Upper lobe of left lung (tissue), 6 donors: ENCODE measurements at regions not wholly inside any gene's neighbourhood (a gene's known extent, or its start where the extent isn't known, plus 50 kb on each side); places are given as distances from the start of the nearest gene placed in this dataset.

ENCODE experiments used
- ATAC-seq, 2 donors: fragments of 200-7000 bp; cut with Tn5 transposase; one replicate each; pipeline ENCODE4 v1.9.1; 2022; ENCODE audit warnings: mild to moderate bottlenecking in 2 of 2, moderate library complexity in 2 of 2; ENCODE audit not compliant: low FRiP score in 2 of 2
- DNase-seq, 2 donors: peaks; one replicate each; pipeline ENCODE4 v3.0.0-alpha.2; 2019 to 2020
- H3K27ac ChIP-seq, 4 donors: fragments of 200-600 bp; sonication (generic); one replicate each; pipeline ENCODE4 v1.5.1; 2016 to 2019
- H3K27me3 ChIP-seq, 4 donors: fragments of 200-600 bp; sonication (generic); one replicate each; pipeline ENCODE4 v1.5.1; 2017 to 2019
- H3K36me3 ChIP-seq, 4 donors: fragments of 200-600 bp; sonication (generic); one replicate each; pipeline ENCODE4 v1.5.1; 2016 to 2019
- H3K4me1 ChIP-seq, 4 donors: fragments of 200-600 bp; sonication (generic); one replicate each; pipeline ENCODE4 v1.5.1; 2018 to 2019
- H3K4me3 ChIP-seq, 4 donors: fragments of 200-600 bp; sonication (generic); one replicate each; pipeline ENCODE4 v1.5.1; 2017 to 2019; ENCODE audit warnings: mild to moderate bottlenecking in 2 of 4, moderate library complexity in 1 of 4
- H3K9me3 ChIP-seq, 4 donors: fragments of 200-600 bp; sonication (generic); one replicate each; pipeline ENCODE4 v1.5.1; 2018 to 2019
- EP300 ChIP-seq, 4 donors: sonication (generic); formaldehyde crosslinking; IDR thresholded peaks; one replicate each; pipeline ENCODE4 v1.5.1; 2017; ENCODE audit warnings: antibody characterized with exemption in 4 of 4, control low read depth in 2 of 4
- POLR2A ChIP-seq, 4 donors: fragments of 450-650 bp; IDR thresholded peaks; one replicate each; pipeline ENCODE4 v1.5.1; 2016 to 2017; ENCODE audit warnings: antibody characterized with exemption in 4 of 4, mild to moderate bottlenecking in 2 of 4
- POLR2AphosphoS5 ChIP-seq, 2 donors: sonication (generic); formaldehyde crosslinking; IDR thresholded peaks; one replicate each; pipeline ENCODE4 v1.5.1; 2017; ENCODE audit warnings: antibody characterized with exemption in 2 of 2
- WGBS, 2 donors: methylation state at CpG; one replicate each; pipeline ENCODE4 v1.1.5; 2017 to 2018; 5-methylcytosine and 5-hydroxymethylcytosine counted together
- TF ChIP-seq, protein P1 (sequence below), 6 experiments: fragments of 450-650 bp in 4 of 6; fragments of 200-600 bp in 2 of 6; sonication (generic) in 2 of 6; IDR thresholded peaks; one replicate each; pipeline ENCODE4 v1.5.1; 2016 to 2019; ENCODE audit warnings: antibody characterized with exemption in 6 of 6
- donor health status: DM: no; HTN: no; CAD: no; lungs with moderate emphysema.
- donor health status: DM: no; HTN: yes; CAD: no; lungs with severe emphysema.

DNA sequence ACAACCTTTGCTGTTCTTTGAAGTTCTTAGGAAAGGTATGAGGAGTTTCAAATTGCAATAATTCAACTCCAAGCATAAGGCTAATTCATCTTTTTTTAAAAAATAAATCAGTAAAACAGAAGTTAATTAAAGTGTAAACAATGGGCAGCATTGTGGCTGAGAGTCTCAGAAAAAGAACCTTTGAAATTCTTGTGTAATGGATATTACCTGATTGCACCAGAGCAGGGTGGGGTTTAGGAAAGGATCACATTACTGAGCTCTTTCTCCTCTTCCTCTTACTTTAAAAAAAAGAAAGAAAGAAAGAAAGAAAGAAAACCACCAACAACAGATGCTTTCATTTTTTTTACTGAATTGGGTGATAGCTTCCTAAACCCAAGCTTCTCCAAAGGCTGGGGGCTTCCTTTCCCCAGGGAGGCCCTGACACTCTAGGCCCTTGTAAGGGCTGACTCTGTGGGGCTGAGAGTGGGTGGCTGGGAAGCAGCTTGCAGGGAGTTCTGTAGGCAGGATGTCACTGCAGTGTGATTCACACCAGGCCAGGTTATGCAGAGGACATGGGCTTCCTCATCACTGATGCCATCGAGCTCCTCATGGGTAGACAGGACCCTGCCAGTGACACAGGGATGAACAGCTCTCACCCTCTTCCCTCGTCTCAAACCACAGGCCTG, 564.5 kb downstream of the FGF9 start:
- peak in 1 of 2 donors; percentile 29 for ATAC-seq
- TF ChIP-seq POLR2A (IDR thresholded peaks at IDR 0.05) = no peak
- no peak for TF ChIP-seq EP300 (IDR thresholded peaks at IDR 0.05)
- TF ChIP-seq, protein P1, sequence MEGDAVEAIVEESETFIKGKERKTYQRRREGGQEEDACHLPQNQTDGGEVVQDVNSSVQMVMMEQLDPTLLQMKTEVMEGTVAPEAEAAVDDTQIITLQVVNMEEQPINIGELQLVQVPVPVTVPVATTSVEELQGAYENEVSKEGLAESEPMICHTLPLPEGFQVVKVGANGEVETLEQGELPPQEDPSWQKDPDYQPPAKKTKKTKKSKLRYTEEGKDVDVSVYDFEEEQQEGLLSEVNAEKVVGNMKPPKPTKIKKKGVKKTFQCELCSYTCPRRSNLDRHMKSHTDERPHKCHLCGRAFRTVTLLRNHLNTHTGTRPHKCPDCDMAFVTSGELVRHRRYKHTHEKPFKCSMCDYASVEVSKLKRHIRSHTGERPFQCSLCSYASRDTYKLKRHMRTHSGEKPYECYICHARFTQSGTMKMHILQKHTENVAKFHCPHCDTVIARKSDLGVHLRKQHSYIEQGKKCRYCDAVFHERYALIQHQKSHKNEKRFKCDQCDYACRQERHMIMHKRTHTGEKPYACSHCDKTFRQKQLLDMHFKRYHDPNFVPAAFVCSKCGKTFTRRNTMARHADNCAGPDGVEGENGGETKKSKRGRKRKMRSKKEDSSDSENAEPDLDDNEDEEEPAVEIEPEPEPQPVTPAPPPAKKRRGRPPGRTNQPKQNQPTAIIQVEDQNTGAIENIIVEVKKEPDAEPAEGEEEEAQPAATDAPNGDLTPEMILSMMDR (IDR thresholded peaks at IDR 0.05) = no peak
- no peak for TF ChIP-seq POLR2AphosphoS5 (IDR thresholded peaks at IDR 0.05)
- Histone ChIP-seq H3K27ac (no peak overlapping the region), H3K9me3 (no peaks in the 10 kb centered on the region), H3K4me3 (no peak overlapping the region), H3K36me3 (no peaks in the 10 kb centered on the region), H3K27me3 (no peaks in the 10 kb centered on the region), H3K4me1 (no peaks in the 10 kb centered on the region)
- WGBS, 2 donors = 34 to 35% methylated on average over 2 of the region's 2 CpGs
- DNase-seq = no peak

DNA sequence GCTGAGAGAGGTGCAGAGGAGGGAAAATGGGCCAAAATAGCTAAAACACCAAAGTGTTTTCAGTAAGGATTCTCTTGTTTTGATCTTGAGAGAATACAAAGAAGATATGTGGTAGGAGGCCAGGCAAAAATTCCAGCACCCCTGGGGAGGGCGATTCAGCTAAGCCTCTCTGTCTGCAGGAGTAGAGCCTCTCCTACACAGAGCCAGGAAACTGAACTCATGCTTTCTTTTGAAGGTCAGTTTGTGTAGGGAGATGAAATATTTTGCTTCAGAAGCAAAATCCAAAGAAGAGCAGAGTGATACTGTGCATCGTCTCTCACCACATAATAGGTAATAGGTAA, 565.0 kb downstream of the FGF9 start:
- TF ChIP-seq POLR2A (IDR thresholded peaks at IDR 0.05) (no peak), POLR2AphosphoS5 (IDR thresholded peaks at IDR 0.05) (no peak), EP300 (IDR thresholded peaks at IDR 0.05) (no peak)
- TF ChIP-seq, protein P1 (IDR thresholded peaks at IDR 0.05) = no peak
- no peaks in the 10 kb centered on the region for H3K9me3 ChIP-seq
- WGBS, 2 donors = 65 to 75% methylated on average over 2 of the region's 2 CpGs
- H3K27me3 ChIP-seq = no peaks in the 10 kb centered on the region
- no peaks in the 10 kb centered on the region for H3K36me3 ChIP-seq
- no peak overlapping the region for H3K4me3 ChIP-seq
- H3K27ac ChIP-seq = no peak overlapping the region
- no peaks in the 10 kb centered on the region for H3K4me1 ChIP-seq
- no peak for ATAC-seq
- no peak for DNase-seq

GRCh38 chr13:22238269-22238668, 567.4 kb downstream of the FGF9 start:
- TF ChIP-seq EP300 (IDR thresholded peaks at IDR 0.05) (no peak), POLR2A (IDR thresholded peaks at IDR 0.05) (no peak), POLR2AphosphoS5 (IDR thresholded peaks at IDR 0.05) (no peak)
- TF ChIP-seq, protein P1 (IDR thresholded peaks at IDR 0.05) = no peak
- no peak for DNase-seq
- Histone ChIP-seq H3K4me3 (no peak overlapping the region), H3K9me3 (no peaks in the 10 kb centered on the region), H3K4me1 (no peaks in the 10 kb centered on the region), H3K27ac (no peak overlapping the region), H3K36me3 (no peaks in the 10 kb centered on the region), H3K27me3 (no peaks in the 10 kb centered on the region)
- WGBS, 2 donors = 84 to 86% methylated on average over 4 of the region's 4 CpGs
- ATAC-seq = peak in 1 of 2 donors; percentile 46

GRCh38 chr13:22240716-22241115, 569.8 kb downstream of the FGF9 start:
- WGBS, 2 donors = 54 to 87% methylated on average over 1 of the region's 1 CpG
- no peak overlapping the region for H3K4me3 ChIP-seq
- H3K27me3 ChIP-seq = no peaks in the 10 kb centered on the region
- H3K9me3 ChIP-seq = no peaks in the 10 kb centered on the region
- H3K4me1 ChIP-seq = no peaks in the 10 kb centered on the region
- DNase-seq (no peak), ATAC-seq (no peak)
- TF ChIP-seq EP300 (IDR thresholded peaks at IDR 0.05) (no peak), POLR2A (IDR thresholded peaks at IDR 0.05) (no peak), POLR2AphosphoS5 (IDR thresholded peaks at IDR 0.05) (no peak)
- TF ChIP-seq, protein P1 (IDR thresholded peaks at IDR 0.05) = no peak
- H3K27ac ChIP-seq = no peak overlapping the region
- no peaks in the 10 kb centered on the region for H3K36me3 ChIP-seq

GRCh38 chr13:22243469-22244163, 572.7 kb downstream of the FGF9 start:
- WGBS, 2 donors = 45 to 60% methylated on average over 9 of the region's 9 CpGs
- DNase-seq (no peak), ATAC-seq (no peak)
- TF ChIP-seq POLR2A (IDR thresholded peaks at IDR 0.05) = no peak
- TF ChIP-seq, protein P1 (IDR thresholded peaks at IDR 0.05) = no peak
- H3K4me3 ChIP-seq = no peak overlapping the region
- H3K4me1 ChIP-seq = no peaks in the 10 kb centered on the region
- no peaks in the 10 kb centered on the region for H3K36me3 ChIP-seq
- H3K27me3 ChIP-seq = no peaks in the 10 kb centered on the region
- H3K27ac ChIP-seq = no peak overlapping the region
- H3K9me3 ChIP-seq = no peaks in the 10 kb centered on the region
